AG10803 (cell line): ENCODE measurements at regions not wholly inside any gene's neighbourhood (a gene's known extent, or its start where the extent isn't known, plus 50 kb on each side); places are given as distances from the start of the nearest gene placed in this dataset.

Experiments used
- DNase-seq: peaks from one replicate; pipeline ENCODE4 v3.0.0; 2010; ENCODE audit warnings: low read depth
- H3K4me3 ChIP-seq: 2 replicates; pipeline ENCODE4 v1.5.1; 2011; ENCODE audit warnings: mild to moderate bottlenecking, low read length, control low read depth
- CTCF ChIP-seq: conservative IDR thresholded peaks from 2 replicates; pipeline ENCODE4 v1.5.1; 2011; ENCODE audit warnings: mild to moderate bottlenecking, low read length, control low read depth, inconsistent platforms

- no peak for DNase-seq
- TF ChIP-seq CTCF, result no peak
- no peak overlapping the region for H3K4me3 ChIP-seq
Observed at GRCh38 chr4:134958862-134959261, 757.3 kb upstream of the PABPC4L start.

GRCh38 chr4:134955059-134955458, 753.5 kb upstream of the PABPC4L start:
- TF ChIP-seq CTCF, result no peak
- H3K4me3 ChIP-seq, result no peak overlapping the region
- DNase-seq, result no peak

- TF ChIP-seq CTCF, result no peak
- DNase-seq, result no peak
- H3K4me3 ChIP-seq, result no peak overlapping the region
Observed at GRCh38 chr4:134952775-134953174, 751.2 kb upstream of the PABPC4L start.

GRCh38 chr4:134952305-134952704, 750.7 kb upstream of the PABPC4L start:
- no peak for DNase-seq
- no peak for TF ChIP-seq CTCF
- H3K4me3 ChIP-seq, result no peak overlapping the region

- DNase-seq, result no peak
- no peak for TF ChIP-seq CTCF
Observed at GRCh38 chr4:134948110-134948642, 746.6 kb upstream of the PABPC4L start.

GRCh38 chr4:134944115-134944514, 742.5 kb upstream of the PABPC4L start:
- H3K4me3 ChIP-seq, result no peak overlapping the region
- no peak for TF ChIP-seq CTCF
- no peak for DNase-seq

More at GRCh38 chr4:134948110-134948642, 746.6 kb upstream of the PABPC4L start:
- H3K4me3 ChIP-seq, result no peak overlapping the region

GRCh38 chr4:134936014-134936413, 734.4 kb upstream of the PABPC4L start:
- TF ChIP-seq CTCF, result no peak
- no peak for DNase-seq
- no peak overlapping the region for H3K4me3 ChIP-seq
